ENCODE measurements at regions not wholly inside any gene's neighbourhood (a gene's known extent, or its start where the extent isn't known, plus 50 kb on each side); places are given as distances from the start of the nearest gene placed in this dataset.
A peak's percentile ranks its signal among the peaks of the same experiment; 100 is the strongest.

DNA sequence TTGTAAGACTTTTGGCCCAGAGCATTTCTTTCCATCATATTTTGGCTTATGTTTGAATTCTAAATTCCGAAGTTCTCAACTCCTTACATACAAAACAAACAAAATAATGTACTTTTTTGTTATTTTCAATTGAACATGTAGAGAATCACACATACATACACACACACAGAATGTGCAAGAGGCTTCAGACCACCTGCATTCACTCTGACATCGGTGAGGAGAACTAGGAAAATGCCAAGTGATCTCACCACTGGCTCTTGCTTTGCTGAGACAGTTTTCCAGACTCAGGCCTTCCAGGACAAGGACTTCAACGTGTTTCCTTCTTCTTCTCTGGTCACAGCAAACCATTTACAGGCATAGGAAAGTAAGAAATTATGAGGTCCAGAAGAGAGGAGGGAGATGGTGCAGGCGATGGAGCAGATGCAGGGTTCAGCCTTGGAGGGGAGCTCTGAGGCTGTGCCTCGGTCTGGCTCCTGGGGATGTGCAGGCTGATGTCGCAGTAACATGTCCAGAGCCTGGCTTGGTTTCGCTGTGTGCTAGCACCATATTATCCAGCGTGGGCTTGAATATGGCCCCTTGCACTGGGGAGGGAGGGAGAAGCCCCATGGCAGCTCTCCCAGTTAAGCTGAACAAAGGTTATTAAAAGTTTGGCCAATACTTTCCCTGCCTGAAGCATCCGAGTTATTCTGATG, 93.4 kb downstream of the DACT2 start:
- TF ChIP-seq YY1 (IDR thresholded peaks at IDR 0.05; ENCODE audit: extremely low read depth, insufficient replicate concordance, low read depth, low read length) (no peak), RAD21 (IDR thresholded peaks at IDR 0.05; ENCODE audit: low read depth) (0 out of 2 replicates have a peak, but pooled peaks have one; percentile 5)
- intact Hi-C loops (cut with micrococcal nuclease): no loop called here
- Histone ChIP-seq H2AFZ (ENCODE audit: low read depth, low read length, poor library complexity, severe bottlenecking) (no peak overlapping the region), H4K20me1 (ENCODE audit: insufficient read depth) (no peaks in the 10 kb centered on the region), H3K9me2 (ENCODE audit: insufficient read depth) (no peaks in the 10 kb centered on the region), H3K4me3 (replicated peaks in 1 of 2; ENCODE audit: low read depth in 1 of 2, low read length in 2 of 2) (no peak overlapping the region), H3K4me2 (ENCODE audit: low read length) (no peak overlapping the region), H3K27me3 (ENCODE audit: insufficient read depth, low read length) (peaks cover 30% of the 10 kb centered on the region), H3K9ac (ENCODE audit: low read length) (no peak overlapping the region), H3K79me2 (ENCODE audit: insufficient read depth, low read length) (no peaks in the 10 kb centered on the region), H3K9me3 (ENCODE audit: control insufficient read depth in 1 of 2, insufficient read depth in 1 of 2, low read depth in 1 of 2, low read length in 2 of 2) (no peaks in the 10 kb centered on the region), H3K36me3 (ENCODE audit: control insufficient read depth in 1 of 2, insufficient read depth in 2 of 2, low read length in 2 of 2) (no peaks in the 10 kb centered on the region), H3K27ac (ENCODE audit: low read depth, low read length) (no peak overlapping the region), H3K4me1 (ENCODE audit: control insufficient read depth in 1 of 2, insufficient read depth in 2 of 2, low read length in 2 of 2) (no peaks in the 10 kb centered on the region)
- RAD21 ChIA-PET (ENCODE audit: low non-redundant PET in 1 of 2, low total read pairs in 2 of 2, uncharacterized antibody in 2 of 2, unreplicated experiment in 2 of 2): no interaction called here
- CTCF ChIA-PET: no interaction called here
- no TSS peak for BruUV-seq (replicated peaks)
- no peak for DNase-seq (ENCODE audit: low read depth, low spot score)
- peak; percentile 47 for ATAC-seq
- POLR2A ChIA-PET: no interaction called here

DNA sequence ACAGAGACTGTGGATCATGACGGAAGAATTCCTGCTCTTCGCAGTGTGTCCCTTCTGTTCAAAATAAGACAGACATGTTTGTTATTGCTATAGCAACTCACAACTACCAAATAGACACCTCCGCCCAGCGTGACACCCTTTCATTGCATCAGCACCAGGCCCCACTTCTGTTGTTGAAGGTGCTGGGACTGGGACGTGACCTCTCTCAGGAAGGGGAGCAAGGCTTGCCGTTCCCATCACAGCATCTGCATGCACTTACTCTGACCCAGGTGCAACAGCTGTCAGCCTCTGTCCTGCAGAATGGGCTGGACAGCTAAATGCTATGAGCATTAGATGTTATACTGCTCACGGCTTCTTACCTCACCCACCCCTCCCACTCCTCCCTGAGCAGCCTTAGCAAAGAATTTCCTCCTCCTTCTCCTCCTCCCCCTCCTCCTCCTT, 94.1 kb downstream of the DACT2 start:
- ChIA-PET RAD21 (ENCODE audit: low non-redundant PET in 1 of 2, low total read pairs in 2 of 2, uncharacterized antibody in 2 of 2, unreplicated experiment in 2 of 2) (no interaction called here), POLR2A (no interaction called here), CTCF (no interaction called here)
- no peak overlapping the region for H2AFZ ChIP-seq (ENCODE audit: low read depth, low read length, poor library complexity, severe bottlenecking)
- H3K9me3 ChIP-seq (ENCODE audit: control insufficient read depth in 1 of 2, insufficient read depth in 1 of 2, low read depth in 1 of 2, low read length in 2 of 2): no peaks in the 10 kb centered on the region
- H3K27ac ChIP-seq (ENCODE audit: low read depth, low read length): no peak overlapping the region
- no peaks in the 10 kb centered on the region for H3K4me1 ChIP-seq (ENCODE audit: control insufficient read depth in 1 of 2, insufficient read depth in 2 of 2, low read length in 2 of 2)
- BruUV-seq (replicated peaks): no TSS peak
- H4K20me1 ChIP-seq (ENCODE audit: insufficient read depth): no peaks in the 10 kb centered on the region
- intact Hi-C loops (cut with micrococcal nuclease): no loop called here
- H3K9me2 ChIP-seq (ENCODE audit: insufficient read depth): no peaks in the 10 kb centered on the region
- no peak overlapping the region for H3K4me2 ChIP-seq (ENCODE audit: low read length)
- no peak overlapping the region for H3K4me3 ChIP-seq (replicated peaks in 1 of 2; ENCODE audit: low read depth in 1 of 2, low read length in 2 of 2)
- ATAC-seq (no peak), DNase-seq (ENCODE audit: low read depth, low spot score) (no peak)
- no peaks in the 10 kb centered on the region for H3K36me3 ChIP-seq (ENCODE audit: control insufficient read depth in 1 of 2, insufficient read depth in 2 of 2, low read length in 2 of 2)
- TF ChIP-seq ZNF274 (IDR thresholded peaks at IDR 0.05; ENCODE audit: low read depth, low read length): no peak
- TF ChIP-seq, protein P1, sequence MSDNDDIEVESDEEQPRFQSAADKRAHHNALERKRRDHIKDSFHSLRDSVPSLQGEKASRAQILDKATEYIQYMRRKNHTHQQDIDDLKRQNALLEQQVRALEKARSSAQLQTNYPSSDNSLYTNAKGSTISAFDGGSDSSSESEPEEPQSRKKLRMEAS (IDR thresholded peaks at IDR 0.05): no peak
- TF ChIP-seq POLR2AphosphoS5 (IDR thresholded peaks at IDR 0.05; ENCODE audit: low read depth, low read length): no peak
- TF ChIP-seq SP1 (IDR thresholded peaks at IDR 0.05; ENCODE audit: low read depth): no peak
- TF ChIP-seq POLR2A (IDR thresholded peaks at IDR 0.05; ENCODE audit: borderline replicate concordance, extremely low read depth, insufficient read depth, insufficient read length): no peak
- no peak for TF ChIP-seq YY1 (IDR thresholded peaks at IDR 0.05; ENCODE audit: extremely low read depth, insufficient replicate concordance, low read depth, low read length)
- no peak for TF ChIP-seq TCF7L2 (IDR thresholded peaks at IDR 0.05; ENCODE audit: borderline replicate concordance, extremely low read depth, insufficient read depth, insufficient read length)
- no peak for TF ChIP-seq SIN3A (IDR thresholded peaks at IDR 0.05; ENCODE audit: low read depth)
- TF ChIP-seq ZFX (IDR thresholded peaks at IDR 0.05): no peak
- no peak for TF ChIP-seq SRF (IDR thresholded peaks at IDR 0.05; ENCODE audit: low read depth)
- peaks cover 30% of the 10 kb centered on the region for H3K27me3 ChIP-seq (ENCODE audit: insufficient read depth, low read length)
- H3K9ac ChIP-seq (ENCODE audit: low read length): no peak overlapping the region
- H3K79me2 ChIP-seq (ENCODE audit: insufficient read depth, low read length): no peaks in the 10 kb centered on the region
